ENCODE measurements at regions not wholly inside any gene's neighbourhood (a gene's known extent, or its start where the extent isn't known, plus 50 kb on each side); places are given as distances from the start of the nearest gene placed in this dataset.
"Not testable (repeated sequence)": the region's sequence is repeated elsewhere in the genome, so short reads cannot be mapped to it uniquely, and the experiment has no call there.

DNA sequence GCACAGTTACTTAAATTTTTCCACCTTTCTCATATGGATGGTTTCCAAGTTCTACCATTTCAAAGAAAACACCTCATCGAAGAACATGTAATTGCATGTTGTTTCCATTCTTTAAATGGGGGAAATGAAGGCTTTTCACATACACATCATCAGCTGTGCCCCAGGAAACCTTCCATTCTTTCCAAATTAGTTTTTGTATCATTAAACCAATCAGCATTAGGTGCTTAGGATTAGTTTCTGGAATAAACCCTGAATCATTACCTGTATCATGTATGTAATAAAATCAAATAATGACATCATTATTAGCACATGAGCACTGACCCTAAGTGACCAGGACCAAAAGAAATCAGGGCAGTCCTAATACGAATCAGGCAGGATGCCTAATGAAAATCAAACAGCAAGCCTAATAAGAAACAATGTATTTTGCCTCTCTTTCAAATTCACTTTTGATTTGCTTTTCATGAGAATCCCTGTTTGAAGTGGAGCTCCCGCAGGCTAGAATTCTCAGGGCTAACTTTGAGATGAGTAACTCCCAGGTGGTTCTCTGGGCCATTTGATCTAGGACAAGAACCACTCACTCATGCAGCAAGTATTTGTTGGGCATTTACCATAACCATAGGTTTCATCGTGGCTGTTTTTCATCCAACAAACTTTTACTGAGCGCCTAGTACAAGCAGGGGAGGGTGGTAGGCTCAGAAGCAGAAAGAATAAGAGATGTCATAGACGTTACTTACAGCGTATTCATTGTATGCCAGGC, 89.2 kb downstream of the MZT1 start:
- DNase-seq (ENCODE audit: insufficient read length), result no peak
- TF ChIP-seq TAF1 (IDR thresholded peaks at IDR 0.05; ENCODE audit: borderline replicate concordance, low read depth, low read length), result no peak
- TF ChIP-seq POLR2AphosphoS5 (IDR thresholded peaks at IDR 0.05; ENCODE audit: low read depth, low read length), result no peak
- no peak for TF ChIP-seq POLR2A (IDR thresholded peaks at IDR 0.05; ENCODE audit: low read depth, low read length)
- no peak for FAIRE-seq

DNA sequence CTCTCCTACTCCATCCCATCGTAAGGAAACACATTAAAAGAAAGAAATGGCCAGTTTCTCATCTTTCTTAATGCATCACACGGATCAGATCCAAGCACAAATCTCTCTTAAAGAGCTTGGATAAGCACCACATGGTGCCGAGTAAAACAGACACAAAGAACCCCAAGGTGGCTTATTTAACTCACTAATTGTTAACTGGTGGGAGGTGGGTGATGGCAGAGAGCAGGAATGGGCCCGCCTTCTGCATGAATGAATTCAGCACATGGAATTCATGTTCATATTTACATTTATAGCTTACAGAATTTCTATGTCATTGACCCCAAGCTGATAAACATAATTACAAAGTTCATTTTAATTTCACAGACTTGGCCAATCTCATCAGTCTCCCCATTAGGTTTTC, 89.9 kb downstream of the MZT1 start:
- DNase-seq (ENCODE audit: insufficient read length) (no peak), FAIRE-seq (no peak)
- TF ChIP-seq POLR2A (IDR thresholded peaks at IDR 0.05; ENCODE audit: low read depth, low read length) (no peak), POLR2AphosphoS5 (IDR thresholded peaks at IDR 0.05; ENCODE audit: low read depth, low read length) (no peak), TAF1 (IDR thresholded peaks at IDR 0.05; ENCODE audit: borderline replicate concordance, low read depth, low read length) (no peak)

DNA sequence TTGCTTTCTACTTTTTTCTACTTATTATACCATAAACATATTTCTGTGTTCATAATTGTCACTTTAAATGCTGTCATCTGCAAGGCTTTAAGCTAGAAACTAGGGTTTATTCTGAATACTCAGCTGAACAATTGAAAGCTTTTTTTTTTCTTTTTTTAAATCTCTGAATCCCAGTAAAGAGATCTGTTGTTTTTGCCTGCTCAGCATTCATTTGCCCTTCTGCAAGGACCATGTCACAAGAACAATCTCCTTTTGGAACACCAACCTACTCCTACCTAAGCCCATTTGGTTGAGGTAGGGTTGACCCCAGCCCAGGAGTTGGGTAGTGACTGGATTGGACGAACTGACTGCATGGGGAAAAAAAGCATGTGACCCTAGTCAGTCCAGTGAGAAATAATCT, 92.6 kb downstream of the MZT1 start:
- FAIRE-seq (no peak), DNase-seq (ENCODE audit: insufficient read length) (no peak)
- no peak for TF ChIP-seq TAF1 (IDR thresholded peaks at IDR 0.05; ENCODE audit: borderline replicate concordance, low read depth, low read length)
- no peak for TF ChIP-seq POLR2A (IDR thresholded peaks at IDR 0.05; ENCODE audit: low read depth, low read length)
- no peak for TF ChIP-seq POLR2AphosphoS5 (IDR thresholded peaks at IDR 0.05; ENCODE audit: low read depth, low read length)

DNA sequence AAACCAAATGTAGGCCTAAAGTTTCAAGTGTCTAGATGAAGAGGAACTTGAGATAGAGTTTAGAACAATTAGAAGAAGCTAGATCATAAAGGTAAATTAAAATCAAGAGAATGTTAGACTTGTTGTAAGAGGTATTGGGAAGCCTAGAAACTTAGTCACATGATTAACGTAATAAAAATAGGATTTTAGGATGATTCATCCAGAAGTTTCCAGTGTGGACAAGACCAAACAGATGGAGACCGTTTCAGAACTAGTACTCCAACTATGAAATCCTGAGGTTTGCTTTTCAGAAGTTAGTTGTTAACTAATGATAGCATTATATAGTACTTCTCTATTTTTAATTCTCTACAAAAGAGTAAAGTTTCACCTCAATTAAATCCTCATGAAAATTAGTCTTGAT, 104.9 kb downstream of the MZT1 start:
- DNase-seq (ENCODE audit: insufficient read length), result no peak
- TF ChIP-seq TAF1 (IDR thresholded peaks at IDR 0.05; ENCODE audit: borderline replicate concordance, low read depth, low read length) (no peak), POLR2AphosphoS5 (IDR thresholded peaks at IDR 0.05; ENCODE audit: low read depth, low read length) (no peak), POLR2A (IDR thresholded peaks at IDR 0.05; ENCODE audit: low read depth, low read length) (no peak)
- no peak for FAIRE-seq

DNA sequence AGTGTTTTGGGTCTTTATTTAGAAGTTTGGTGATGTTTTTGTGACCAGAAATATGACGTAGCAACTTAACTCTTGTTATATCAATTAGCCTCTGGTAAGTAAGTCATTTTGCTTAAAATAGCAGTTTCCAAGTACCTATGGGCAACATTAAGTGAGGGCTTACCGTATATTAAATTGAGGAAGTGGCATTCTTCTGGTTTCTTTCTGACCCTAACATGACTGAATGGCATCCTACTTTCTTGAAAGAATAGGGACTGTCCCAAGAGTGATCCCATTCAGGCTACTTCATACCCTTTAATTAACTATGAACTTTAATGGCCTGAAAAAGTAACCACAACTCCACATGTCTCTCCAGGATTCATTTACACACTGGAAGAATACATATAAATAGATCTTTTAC, 106.6 kb downstream of the MZT1 start:
- FAIRE-seq (no peak), DNase-seq (ENCODE audit: insufficient read length) (no peak)
- no peak for TF ChIP-seq TAF1 (IDR thresholded peaks at IDR 0.05; ENCODE audit: borderline replicate concordance, low read depth, low read length)
- no peak for TF ChIP-seq POLR2A (IDR thresholded peaks at IDR 0.05; ENCODE audit: low read depth, low read length)
- TF ChIP-seq POLR2AphosphoS5 (IDR thresholded peaks at IDR 0.05; ENCODE audit: low read depth, low read length), result no peak

DNA sequence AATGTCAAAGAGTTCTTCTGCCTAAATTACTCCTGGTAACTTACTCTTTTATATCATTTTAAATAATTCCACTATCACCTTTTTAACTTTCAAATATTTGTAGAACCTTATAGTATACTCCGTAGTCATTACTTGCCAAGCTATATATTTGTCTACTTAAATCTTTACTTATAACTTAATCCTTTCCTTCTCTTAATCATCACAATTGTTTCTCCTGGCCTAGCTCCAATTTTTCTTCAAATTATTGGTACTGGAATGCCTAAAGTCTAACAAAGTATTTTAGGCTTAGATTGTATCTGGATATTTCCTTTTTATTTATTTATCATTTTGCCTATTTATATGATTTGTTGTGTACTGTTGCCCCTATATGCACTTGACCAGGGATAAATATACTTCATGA, 109.5 kb downstream of the MZT1 start:
- no peak for DNase-seq (ENCODE audit: insufficient read length)
- TF ChIP-seq TAF1 (IDR thresholded peaks at IDR 0.05; ENCODE audit: borderline replicate concordance, low read depth, low read length), result no peak
- TF ChIP-seq POLR2AphosphoS5 (IDR thresholded peaks at IDR 0.05; ENCODE audit: low read depth, low read length), result no peak
- TF ChIP-seq POLR2A (IDR thresholded peaks at IDR 0.05; ENCODE audit: low read depth, low read length), result no peak
- FAIRE-seq, result no peak

DNA sequence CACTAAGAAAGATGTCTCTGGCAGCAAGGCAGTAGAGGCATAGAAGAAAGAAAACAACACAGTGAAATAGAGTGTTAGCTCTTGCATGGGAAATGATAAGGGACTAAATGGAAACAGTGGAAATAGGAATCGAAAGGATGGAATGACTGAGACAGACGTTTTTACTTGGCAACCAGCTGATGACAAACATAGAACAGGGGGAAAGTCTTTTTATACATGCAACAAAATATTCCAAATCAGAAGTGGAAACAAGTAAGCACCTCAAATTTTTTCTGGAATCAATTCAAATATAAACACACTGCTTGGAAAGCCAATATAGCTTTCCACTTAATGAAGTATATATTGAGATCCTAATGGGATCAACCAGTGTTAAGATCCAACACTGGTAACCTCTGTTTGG, 110.2 kb downstream of the MZT1 start:
- TF ChIP-seq POLR2AphosphoS5 (IDR thresholded peaks at IDR 0.05; ENCODE audit: low read depth, low read length) (no peak), POLR2A (IDR thresholded peaks at IDR 0.05; ENCODE audit: low read depth, low read length) (no peak), TAF1 (IDR thresholded peaks at IDR 0.05; ENCODE audit: borderline replicate concordance, low read depth, low read length) (no peak)
- no peak for DNase-seq (ENCODE audit: insufficient read length)
- FAIRE-seq, result no peak

DNA sequence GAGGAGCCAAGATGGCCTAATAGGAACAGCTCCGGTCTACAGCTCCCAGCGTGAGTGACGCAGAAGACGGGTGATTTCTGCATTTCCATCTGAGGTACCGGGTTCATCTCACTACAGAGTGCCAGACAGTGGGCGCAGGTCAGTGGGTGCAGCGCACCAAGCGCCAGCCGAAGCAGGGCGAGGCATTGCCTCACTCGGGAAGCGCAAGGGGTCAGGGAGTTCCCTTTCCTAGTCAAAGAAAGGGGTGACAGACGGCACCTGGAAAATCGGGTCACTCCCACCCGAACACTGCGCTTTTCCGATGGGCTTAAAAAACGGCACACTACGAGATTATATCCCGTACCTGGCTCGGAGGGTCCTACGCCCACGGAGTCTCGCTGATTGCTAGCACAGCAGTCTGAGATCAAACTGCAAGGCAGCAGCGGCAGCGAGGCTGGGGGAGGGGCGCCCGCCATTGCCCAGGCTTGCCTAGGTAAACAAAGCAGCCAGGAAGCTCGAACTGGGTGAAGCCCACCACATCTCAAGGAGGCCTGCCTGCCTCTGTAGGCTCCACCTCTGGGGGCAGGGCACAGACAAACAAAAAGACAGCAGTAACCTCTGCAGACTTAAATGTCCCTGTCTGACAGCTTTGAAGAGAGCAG, 117.1 kb downstream of the MZT1 start:
- DNase-seq (ENCODE audit: insufficient read length); FAIRE-seq: not testable (repeated sequence)

DNA sequence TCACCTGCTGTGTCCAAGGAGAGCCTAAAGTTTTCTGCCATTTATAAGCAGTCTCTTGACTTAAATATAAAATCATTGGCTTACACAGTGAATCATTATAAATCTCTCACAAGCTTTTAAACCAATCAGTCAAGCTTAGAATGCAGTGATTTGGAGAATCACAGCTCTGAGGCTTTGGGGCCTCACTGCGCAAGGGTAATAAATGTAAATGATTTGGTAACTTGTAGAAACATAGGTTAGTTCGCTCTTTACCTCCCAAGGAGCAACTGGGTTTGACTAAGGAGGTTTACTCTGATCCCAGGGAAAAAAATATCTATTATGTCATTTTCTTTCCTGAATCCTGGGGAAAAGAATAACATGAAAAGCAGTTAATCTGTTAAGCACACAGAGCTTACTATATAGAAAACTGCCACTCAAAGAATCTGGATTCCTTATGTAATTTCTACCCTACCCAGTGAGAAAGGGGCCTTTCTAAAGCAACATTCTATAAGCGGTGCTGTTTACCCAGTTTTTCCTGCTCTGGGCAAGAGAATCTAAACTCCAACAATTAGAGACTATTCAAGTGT, 128.2 kb downstream of the MZT1 start:
- FAIRE-seq, result no peak
- TF ChIP-seq TAF1 (IDR thresholded peaks at IDR 0.05; ENCODE audit: borderline replicate concordance, low read depth, low read length) (no peak), POLR2A (IDR thresholded peaks at IDR 0.05; ENCODE audit: low read depth, low read length) (no peak), POLR2AphosphoS5 (IDR thresholded peaks at IDR 0.05; ENCODE audit: low read depth, low read length) (no peak)
- DNase-seq (ENCODE audit: insufficient read length), result no peak

DNA sequence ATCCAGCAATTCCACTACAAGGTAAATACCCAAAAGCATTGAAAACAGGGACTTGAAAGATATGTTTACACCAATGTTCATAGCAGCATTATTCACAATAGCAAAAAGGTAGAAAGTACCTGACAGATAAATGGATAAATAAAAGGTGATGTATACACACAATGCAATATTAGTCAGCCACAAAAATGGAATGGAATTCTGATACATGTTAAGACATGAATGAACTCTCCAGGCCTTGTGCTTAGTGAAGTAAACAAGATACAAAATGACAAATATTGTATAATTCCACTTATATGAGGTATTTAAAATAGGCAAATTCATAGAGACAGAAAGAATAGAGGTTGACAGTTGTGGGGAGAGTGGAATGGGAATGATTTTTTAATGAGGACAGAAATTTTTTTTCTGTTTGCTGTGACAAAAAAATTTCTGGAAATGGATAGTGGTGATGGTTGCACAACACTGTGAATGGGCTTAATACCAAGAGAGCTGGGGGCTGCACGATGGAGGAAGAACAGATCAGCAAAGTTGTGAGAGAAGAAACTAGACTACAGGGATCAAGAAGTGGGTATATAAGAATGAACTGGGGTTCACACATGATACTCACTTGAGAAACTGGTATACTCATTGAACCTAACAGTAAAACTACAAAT, 137.2 kb downstream of the MZT1 start:
- TF ChIP-seq POLR2AphosphoS5 (IDR thresholded peaks at IDR 0.05; ENCODE audit: low read depth, low read length) (no peak), TAF1 (IDR thresholded peaks at IDR 0.05; ENCODE audit: borderline replicate concordance, low read depth, low read length) (no peak), POLR2A (IDR thresholded peaks at IDR 0.05; ENCODE audit: low read depth, low read length) (no peak)
- DNase-seq (ENCODE audit: insufficient read length), result no peak
- no peak for FAIRE-seq

DNA sequence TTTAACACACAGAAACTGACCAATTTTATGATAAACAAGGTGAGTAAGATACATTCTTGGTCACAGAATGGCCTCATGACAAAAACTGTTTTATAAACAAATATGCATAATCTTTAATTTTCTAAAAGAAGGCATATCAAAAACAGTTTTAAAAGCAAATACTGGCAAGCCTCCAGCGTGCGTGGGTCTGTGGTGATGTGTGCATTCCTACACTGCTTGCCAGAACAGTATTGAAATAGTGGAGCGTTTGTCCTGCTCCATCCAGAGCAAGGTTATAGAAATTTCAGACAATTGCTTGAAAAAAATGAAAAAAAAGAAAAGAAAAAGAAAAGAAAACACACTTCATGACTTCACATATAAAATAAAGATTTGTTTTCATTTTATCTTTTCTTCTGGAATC, 140.9 kb downstream of the MZT1 start:
- no peak for DNase-seq (ENCODE audit: insufficient read length)
- no peak for FAIRE-seq
- TF ChIP-seq POLR2AphosphoS5 (IDR thresholded peaks at IDR 0.05; ENCODE audit: low read depth, low read length) (no peak), TAF1 (IDR thresholded peaks at IDR 0.05; ENCODE audit: borderline replicate concordance, low read depth, low read length) (no peak), POLR2A (IDR thresholded peaks at IDR 0.05; ENCODE audit: low read depth, low read length) (no peak)

DNA sequence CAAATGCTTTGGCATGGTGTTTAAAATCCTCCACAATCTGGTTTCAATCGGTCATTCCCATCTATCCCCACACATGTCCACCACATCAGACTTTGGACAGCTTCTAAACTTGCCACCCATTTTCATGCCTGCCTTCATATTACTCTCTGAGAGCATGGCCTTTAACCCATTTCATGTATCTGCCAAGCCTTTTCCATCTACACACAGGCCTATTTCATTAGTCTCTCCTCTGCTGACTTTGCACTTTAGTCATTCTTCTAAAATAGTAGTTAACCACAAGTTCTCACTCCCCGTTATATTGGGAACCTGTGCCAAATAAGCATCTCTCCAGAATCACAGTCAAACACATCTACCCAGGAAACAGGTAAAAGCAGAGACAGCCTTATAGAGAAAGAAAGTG, 142.2 kb downstream of the MZT1 start:
- no peak for DNase-seq (ENCODE audit: insufficient read length)
- no peak for FAIRE-seq
- TF ChIP-seq TAF1 (IDR thresholded peaks at IDR 0.05; ENCODE audit: borderline replicate concordance, low read depth, low read length) (no peak), POLR2AphosphoS5 (IDR thresholded peaks at IDR 0.05; ENCODE audit: low read depth, low read length) (no peak), POLR2A (IDR thresholded peaks at IDR 0.05; ENCODE audit: low read depth, low read length) (no peak)
